SK-N-SH (cell line): ENCODE measurements at regions not wholly inside any gene's neighbourhood (a gene's known extent, or its start where the extent isn't known, plus 50 kb on each side); places are given as distances from the start of the nearest gene placed in this dataset.

Experiments used
- CTCF ChIA-PET: fragments of 300-600, 350-600 bp; formaldehyde crosslinking; extraction: SDS; loops from one replicate; lab custom pipeline; 2021; lab: Yijun Ruan, JAX
- POLR2A ChIA-PET: fragments of 350-600 bp; sonication (Branson Sonifier 250); formaldehyde crosslinking; extraction: SDS; loops from one replicate; lab custom pipeline; 2020; ENCODE audit warnings: antibody characterized with exemption, inconsistent platforms; lab: Yijun Ruan, JAX
- DNase-seq: peaks from one replicate; pipeline ENCODE4 v3.0.0; 2012
- H2AFZ ChIP-seq: fragments of 200-600 bp; sonication (generic); 2 replicates; pipeline ENCODE4 v1.8.1; 2016; ENCODE audit warnings: antibody characterized with exemption, mild to moderate bottlenecking, low read depth
- H3F3A ChIP-seq: fragments of 200-600 bp; sonication (generic); replicated peaks from 2 replicates; pipeline ENCODE3; 2016; ENCODE audit warnings: antibody characterized with exemption, mild to moderate bottlenecking; ENCODE audit not compliant: insufficient read depth
- H3K27ac ChIP-seq, 2 experiments: fragments of 200-500 bp in 1 of 2; fragments of 200-600 bp in 1 of 2; sonication (Bioruptor generic) in 1 of 2; sonication (generic), shearing (Covaris generic) in 1 of 2; 2 replicates each; pipeline versions ENCODE4 v1.5.1 to v1.6.1; 2014 to 2016; ENCODE audit warnings: low read depth in 2 of 2, inconsistent platforms in 1 of 2, low read length in 1 of 2, mild to moderate bottlenecking in 1 of 2, mixed read lengths in 1 of 2
- H3K27me3 ChIP-seq: fragments of 200-600 bp; sonication (generic), shearing (Covaris generic); 2 replicates; pipeline ENCODE4 v1.6.1; 2016; ENCODE audit warnings: mixed run types; ENCODE audit not compliant: insufficient read depth
- H3K36me3 ChIP-seq, 2 experiments: fragments of 200-500 bp in 1 of 2; fragments of 200-600 bp in 1 of 2; sonication (Bioruptor generic) in 1 of 2; sonication (generic) in 1 of 2; replicated peaks in 1 of 2; 2 replicates each; pipeline versions ENCODE3 to v1.5.1; 2014 to 2016; ENCODE audit warnings: low read length in 1 of 2, mild to moderate bottlenecking in 1 of 2; ENCODE audit not compliant: insufficient read depth in 2 of 2, control insufficient read depth in 1 of 2
- H3K4me1 ChIP-seq, 2 experiments: fragments of 200-500 bp in 1 of 2; fragments of 200-600 bp in 1 of 2; sonication (Bioruptor generic) in 1 of 2; sonication (generic), shearing (Covaris generic) in 1 of 2; 2 replicates each; pipeline versions ENCODE4 v1.5.1 to v1.6.1; 2014 to 2016; ENCODE audit warnings: low read depth in 1 of 2, low read length in 1 of 2, mixed run types in 1 of 2; ENCODE audit not compliant: insufficient read depth in 2 of 2, control insufficient read depth in 1 of 2
- H3K4me2 ChIP-seq: fragments of 200-600 bp; sonication (generic), shearing (Covaris generic); 2 replicates; pipeline ENCODE4 v1.6.1; 2017; ENCODE audit warnings: mixed run types
- H3K4me3 ChIP-seq, 2 experiments: fragments of 200-500 bp in 1 of 2; fragments of 200-600 bp in 1 of 2; sonication (Bioruptor generic) in 1 of 2; sonication (generic), shearing (Covaris generic) in 1 of 2; 2 replicates each; pipeline versions ENCODE4 v1.5.1 to v1.8.1; 2014 to 2016; ENCODE audit warnings: low read depth in 2 of 2, inconsistent platforms in 1 of 2, low read length in 1 of 2, mild to moderate bottlenecking in 1 of 2, mixed read lengths in 1 of 2, moderate library complexity in 1 of 2
- H3K79me2 ChIP-seq: fragments of 200-600 bp; sonication (generic); 2 replicates; pipeline ENCODE4 v1.8.1; 2017; ENCODE audit warnings: mild to moderate bottlenecking; ENCODE audit not compliant: insufficient read depth
- H3K9ac ChIP-seq: fragments of 200-600 bp; sonication (generic); 2 replicates; pipeline ENCODE4 v1.6.1; 2017; ENCODE audit warnings: mixed run types
- H3K9me2 ChIP-seq: fragments of 200-600 bp; sonication (generic); 2 replicates; pipeline ENCODE4 v1.6.1; 2017; ENCODE audit warnings: mixed run types
- H3K9me3 ChIP-seq: fragments of 200-600 bp; sonication (generic); 2 replicates; pipeline ENCODE4 v1.6.1; 2017; ENCODE audit warnings: mixed run types, mild to moderate bottlenecking, moderate library complexity
- H4K20me1 ChIP-seq: fragments of 200-600 bp; sonication (generic); 2 replicates; pipeline ENCODE4 v1.6.1; 2017; ENCODE audit warnings: mild to moderate bottlenecking, mixed run types; ENCODE audit not compliant: insufficient read depth
- CHD2 ChIP-seq: fragments of 150-350 bp; IDR thresholded peaks from 2 replicates; pipeline ENCODE4 v1.6.1; 2018; ENCODE audit warnings: low read length; ENCODE audit not compliant: partially characterized antibody
- FOXM1 ChIP-seq: IDR thresholded peaks from 2 replicates; pipeline ENCODE4 v1.4.0; 2012; ENCODE audit warnings: low read depth, mild to moderate bottlenecking
- IRF3 ChIP-seq: fragments of 150-350 bp; IDR thresholded peaks from 2 replicates; pipeline ENCODE4 v1.6.1; 2016; ENCODE audit warnings: mild to moderate bottlenecking, low read depth, low read length
- MEF2A ChIP-seq: IDR thresholded peaks from 2 replicates; pipeline ENCODE4 v1.4.0; 2012; ENCODE audit warnings: low read depth, borderline replicate concordance
- SMC3 ChIP-seq: IDR thresholded peaks from 2 replicates; pipeline ENCODE4 v1.6.1; 2012; ENCODE audit warnings: low read depth, low read length, improper control_type of control experiment
- TAF1 ChIP-seq: IDR thresholded peaks from 2 replicates; pipeline ENCODE4 v1.6.1; 2012; ENCODE audit warnings: low read depth, mild to moderate bottlenecking, low read length, moderate library complexity, borderline replicate concordance
- TEAD4 ChIP-seq: IDR thresholded peaks from 2 replicates; pipeline ENCODE4 v1.4.0; 2012; ENCODE audit warnings: mild to moderate bottlenecking, borderline replicate concordance; ENCODE audit not compliant: insufficient read depth
- ZBTB33 ChIP-seq: IDR thresholded peaks from 2 replicates; pipeline ENCODE4 v1.4.0; 2012; ENCODE audit warnings: low read depth, borderline replicate concordance
- WGBS: methylation state at CpG from one replicate; pipeline ENCODE4 v1.1.6; 2017; ENCODE audit warnings: low lambda C conversion rate; 5-methylcytosine and 5-hydroxymethylcytosine counted together
- TF ChIP-seq, protein P1 (sequence below): IDR thresholded peaks from 2 replicates; pipeline ENCODE4 v1.4.0; 2012; ENCODE audit warnings: low read depth, borderline replicate concordance
- TF ChIP-seq, protein P2 (sequence below): fragments of 150-350 bp; IDR thresholded peaks from 2 replicates; pipeline ENCODE4 v1.6.1; 2017; ENCODE audit warnings: antibody characterized with exemption, low read length, low read depth, borderline replicate concordance

DNA sequence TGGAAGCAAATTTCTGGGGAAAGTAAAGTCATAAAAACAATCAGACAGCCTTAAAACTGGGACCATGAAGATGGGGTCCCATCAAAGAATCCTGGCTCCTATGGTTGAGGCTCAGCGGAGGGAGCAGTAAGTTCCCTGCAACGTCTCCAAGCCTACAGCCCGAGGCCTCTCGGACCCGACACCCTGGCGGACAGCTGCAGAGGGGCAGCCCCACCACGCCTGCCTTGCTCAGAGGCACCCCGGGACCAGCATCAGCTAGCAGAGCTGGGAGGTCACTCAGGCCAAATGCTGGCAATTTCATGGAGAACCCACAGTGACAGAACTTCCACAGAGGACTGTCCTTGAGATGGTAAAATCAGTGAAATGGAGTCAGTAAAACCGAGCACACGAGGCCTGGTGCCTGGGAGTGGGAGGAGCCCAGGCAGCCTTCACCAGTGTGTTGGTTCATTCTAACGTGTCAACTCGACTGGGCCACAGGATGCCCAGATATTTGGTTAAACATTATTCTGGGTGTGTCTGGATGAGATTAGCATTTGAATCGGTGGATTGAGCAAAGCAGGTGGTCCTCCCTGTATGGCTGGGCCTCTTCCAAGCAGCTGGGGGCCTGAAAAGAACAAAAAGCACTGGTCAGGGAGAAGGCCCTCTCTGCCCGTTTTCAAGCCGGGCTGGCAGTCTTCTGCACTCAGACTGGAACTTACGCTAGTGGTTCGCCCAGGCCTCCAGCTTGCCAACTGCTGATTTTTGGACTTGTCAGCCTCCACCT, 96.2 kb upstream of the INSIG1 start:
- H2AFZ ChIP-seq, result no peak overlapping the region
- H3K4me3 ChIP-seq, result no peak overlapping the region
- no peaks in the 10 kb centered on the region for H3K79me2 ChIP-seq
- H3K36me3 ChIP-seq, result no peaks in the 10 kb centered on the region
- 67% methylated on average over 13 of the region's 17 CpGs for WGBS
- H3F3A ChIP-seq, result peaks cover 4% of the 10 kb centered on the region
- H3K9ac ChIP-seq, result no peak overlapping the region
- H3K4me1 ChIP-seq, result peaks cover 4 to 14% of the 10 kb centered on the region in 2 experiments; a peak in 1 of 4 replicates
- H4K20me1 ChIP-seq, result no peaks in the 10 kb centered on the region
- DNase-seq, result no peak
- ChIA-PET POLR2A (no interaction called here), CTCF (interaction anchor here (0.9 to 3.9 kb wide), 5 partner anchors 11 to 274 kb away, joined by 3 to 28 read pairs (median 7); no protein-coding TSS in a partner anchor)
- TF ChIP-seq FOXM1 (no peak), MEF2A (no peak), CHD2 (no peak), ZBTB33 (no peak), TAF1 (no peak)
- TF ChIP-seq, protein P1, sequence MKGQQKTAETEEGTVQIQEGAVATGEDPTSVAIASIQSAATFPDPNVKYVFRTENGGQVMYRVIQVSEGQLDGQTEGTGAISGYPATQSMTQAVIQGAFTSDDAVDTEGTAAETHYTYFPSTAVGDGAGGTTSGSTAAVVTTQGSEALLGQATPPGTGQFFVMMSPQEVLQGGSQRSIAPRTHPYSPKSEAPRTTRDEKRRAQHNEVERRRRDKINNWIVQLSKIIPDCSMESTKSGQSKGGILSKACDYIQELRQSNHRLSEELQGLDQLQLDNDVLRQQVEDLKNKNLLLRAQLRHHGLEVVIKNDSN, result no peak
- TF ChIP-seq, protein P2, sequence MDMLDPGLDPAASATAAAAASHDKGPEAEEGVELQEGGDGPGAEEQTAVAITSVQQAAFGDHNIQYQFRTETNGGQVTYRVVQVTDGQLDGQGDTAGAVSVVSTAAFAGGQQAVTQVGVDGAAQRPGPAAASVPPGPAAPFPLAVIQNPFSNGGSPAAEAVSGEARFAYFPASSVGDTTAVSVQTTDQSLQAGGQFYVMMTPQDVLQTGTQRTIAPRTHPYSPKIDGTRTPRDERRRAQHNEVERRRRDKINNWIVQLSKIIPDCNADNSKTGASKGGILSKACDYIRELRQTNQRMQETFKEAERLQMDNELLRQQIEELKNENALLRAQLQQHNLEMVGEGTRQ, result no peak
- H3K4me2 ChIP-seq, result no peak overlapping the region
- no peaks in the 10 kb centered on the region for H3K9me2 ChIP-seq
- H3K27me3 ChIP-seq, result no peaks in the 10 kb centered on the region
- no peak overlapping the region for H3K27ac ChIP-seq
- peaks cover 3% of the 10 kb centered on the region; the same call in 1 of the 2 replicates for H3K9me3 ChIP-seq

- H3K4me3 ChIP-seq, result no peak overlapping the region
- H3K27me3 ChIP-seq, result no peaks in the 10 kb centered on the region
- no peaks in the 10 kb centered on the region for H3K36me3 ChIP-seq
- CTCF ChIA-PET, result interaction anchor here (0.9 to 3.9 kb wide), 4 partner anchors 12 to 275 kb away, joined by 3 to 28 read pairs (median 6); no protein-coding TSS in a partner anchor
- TF ChIP-seq TAF1, result no peak
- TF ChIP-seq IRF3, result no peak
- TF ChIP-seq SMC3, result no peak
- no peak for TF ChIP-seq TEAD4
- POLR2A ChIA-PET, result no interaction called here
- H4K20me1 ChIP-seq, result no peaks in the 10 kb centered on the region
- 70% methylated on average over 7 of the region's 15 CpGs for whole genome bisulfite sequencing
- no peaks in the 10 kb centered on the region for H3K9me3 ChIP-seq
- H3K4me1 ChIP-seq, result peaks cover 4 to 15% of the 10 kb centered on the region in 2 experiments; a peak in 1 of 4 replicates
- no peak for DNase-seq
- peaks cover 4% of the 10 kb centered on the region for H3F3A ChIP-seq
- no peaks in the 10 kb centered on the region for H3K9me2 ChIP-seq
- no peak overlapping the region for H3K27ac ChIP-seq
- H3K79me2 ChIP-seq, result no peaks in the 10 kb centered on the region
- H3K9ac ChIP-seq, result no peak overlapping the region
- no peak overlapping the region for H3K4me2 ChIP-seq
- H2AFZ ChIP-seq, result no peak overlapping the region
Measured at GRCh38 chr7:155202106-155202871, 95.4 kb upstream of the INSIG1 start.
